Stimulated activated naive CD8-positive, alpha-beta T cell treated with anti-CD3 and anti-CD28 coated beads, Interleukin-15, amount 100 ng/mL, for 72 hours (primary cell): ENCODE measurements at regions not wholly inside any gene's neighbourhood (a gene's known extent, or its start where the extent isn't known, plus 50 kb on each side); places are given as distances from the start of the nearest gene placed in this dataset.

Experiments used
- ATAC-seq: fragments of 150-1000 bp; cut with Tn5 transposase; 2 replicates; pipeline ENCODE4 v1.10.0; 2021; ENCODE audit warnings: mild to moderate bottlenecking, moderate library complexity
- DNase-seq, 2 donors: peaks; one replicate each; pipeline ENCODE4 v3.0.0; 2021 to 2022
- H3K27ac Mint-ChIP-seq, 2 donors: one replicate each; pipeline ENCODE4 v1.8.0; 2022; ENCODE audit warnings: mild to moderate bottlenecking in 2 of 2, mixed read lengths in 2 of 2, moderate library complexity in 2 of 2
- H3K27me3 Mint-ChIP-seq: one replicate; pipeline ENCODE4 v1.8.0; 2022; ENCODE audit warnings: mixed read lengths
- H3K4me1 Mint-ChIP-seq: one replicate; pipeline ENCODE4 v1.8.0; 2022; ENCODE audit warnings: mild to moderate bottlenecking, mixed read lengths
- H3K4me3 Mint-ChIP-seq, 2 donors: one replicate each; pipeline ENCODE4 v1.8.0; 2022; ENCODE audit warnings: mild to moderate bottlenecking in 2 of 2, mixed read lengths in 2 of 2, moderate library complexity in 1 of 2
- H3K9me3 Mint-ChIP-seq, 2 donors: one replicate each; pipeline ENCODE4 v1.8.0; 2022; ENCODE audit warnings: mixed read lengths in 2 of 2

DNA sequence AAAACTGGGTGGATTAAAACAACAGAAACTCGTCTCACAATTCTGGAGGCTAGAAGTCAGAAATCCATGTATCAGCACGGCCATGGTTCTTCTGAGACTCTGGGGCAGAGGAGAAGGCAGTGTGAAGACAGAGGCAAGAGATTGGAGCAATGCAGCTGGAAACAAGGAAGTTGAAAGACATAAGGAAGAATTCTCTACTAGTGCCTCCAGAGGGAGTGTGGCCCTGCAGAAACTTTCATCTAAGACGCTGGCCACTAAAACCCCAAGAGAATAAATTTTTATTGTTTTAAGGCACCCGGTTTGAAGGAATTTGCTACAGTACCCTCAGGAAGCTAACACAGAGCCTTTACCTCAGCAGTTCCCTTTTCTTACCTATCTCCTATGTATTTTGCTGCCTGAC, 1012.2 kb upstream of the CADM2 start:
- DNase-seq (no peak), ATAC-seq (no peak)
- H3K27me3 Mint-ChIP-seq: no peaks in the 10 kb centered on the region
- no peak overlapping the region for H3K4me3 Mint-ChIP-seq
- no peaks in the 10 kb centered on the region for H3K4me1 Mint-ChIP-seq
- H3K27ac Mint-ChIP-seq: no peak overlapping the region
- peaks cover 0 to 3% of the 10 kb centered on the region in 2 donors for H3K9me3 Mint-ChIP-seq

DNA sequence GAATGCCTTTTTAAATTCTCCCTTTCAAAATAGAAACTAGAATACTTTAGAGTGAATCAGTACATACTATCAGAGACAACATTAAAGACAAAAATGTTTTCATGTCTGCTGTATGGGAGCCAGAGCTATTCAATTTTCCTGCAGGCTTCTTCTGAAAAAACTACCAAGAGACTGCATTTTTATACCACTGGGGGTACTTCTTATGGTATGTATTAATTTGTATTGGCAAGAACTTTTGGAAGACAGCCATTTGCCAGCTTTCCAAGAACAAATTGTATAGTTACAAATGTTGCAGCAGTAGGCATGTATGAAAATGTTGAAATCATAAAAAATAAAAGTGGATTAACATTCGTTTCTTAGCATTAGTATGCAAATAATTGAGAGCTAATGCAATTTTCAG, 1010.0 kb upstream of the CADM2 start:
- H3K4me1 Mint-ChIP-seq: no peaks in the 10 kb centered on the region
- no peak overlapping the region for H3K27ac Mint-ChIP-seq
- H3K9me3 Mint-ChIP-seq: peaks cover 5 to 7% of the 10 kb centered on the region in 2 donors

GRCh38 chr3:83953417-83954089, 1005.2 kb upstream of the CADM2 start:
- no peaks in the 10 kb centered on the region for H3K27me3 Mint-ChIP-seq
- DNase-seq (no peak), ATAC-seq (no peak)
- H3K4me3 Mint-ChIP-seq: no peak overlapping the region
- H3K27ac Mint-ChIP-seq: no peak overlapping the region
- H3K4me1 Mint-ChIP-seq: no peaks in the 10 kb centered on the region
- H3K9me3 Mint-ChIP-seq: peaks cover 9 to 13% of the 10 kb centered on the region in 2 donors

More for the DNA sequence above, 1010.0 kb upstream of the CADM2 start:
- DNase-seq (no peak), ATAC-seq (no peak)
- no peaks in the 10 kb centered on the region for H3K27me3 Mint-ChIP-seq
- H3K4me3 Mint-ChIP-seq: no peak overlapping the region

DNA sequence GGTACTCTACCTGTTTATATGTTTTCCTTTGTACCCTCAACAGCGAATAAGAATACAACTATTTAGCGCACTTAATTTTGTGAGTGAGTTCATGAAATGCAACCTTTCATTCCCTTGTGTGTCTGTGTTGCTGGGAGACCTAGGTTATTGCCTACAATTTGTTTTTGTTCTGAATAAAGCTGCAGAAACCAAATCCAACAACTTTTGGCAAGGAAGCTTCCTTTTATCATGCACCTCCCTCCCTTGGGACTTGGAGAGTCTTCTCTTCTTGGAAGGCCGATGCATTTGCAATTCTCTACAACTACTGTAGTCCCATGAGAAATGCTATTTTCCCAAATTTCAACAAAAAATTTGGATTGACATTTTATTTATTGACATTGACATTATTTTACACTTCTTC, 1002.4 kb upstream of the CADM2 start:
- ATAC-seq (no peak), DNase-seq (no peak)
- peaks cover 9 to 13% of the 10 kb centered on the region in 2 donors for H3K9me3 Mint-ChIP-seq
- no peaks in the 10 kb centered on the region for H3K4me1 Mint-ChIP-seq
- H3K4me3 Mint-ChIP-seq: no peak overlapping the region
- H3K27me3 Mint-ChIP-seq: no peaks in the 10 kb centered on the region
- H3K27ac Mint-ChIP-seq: no peak overlapping the region

DNA sequence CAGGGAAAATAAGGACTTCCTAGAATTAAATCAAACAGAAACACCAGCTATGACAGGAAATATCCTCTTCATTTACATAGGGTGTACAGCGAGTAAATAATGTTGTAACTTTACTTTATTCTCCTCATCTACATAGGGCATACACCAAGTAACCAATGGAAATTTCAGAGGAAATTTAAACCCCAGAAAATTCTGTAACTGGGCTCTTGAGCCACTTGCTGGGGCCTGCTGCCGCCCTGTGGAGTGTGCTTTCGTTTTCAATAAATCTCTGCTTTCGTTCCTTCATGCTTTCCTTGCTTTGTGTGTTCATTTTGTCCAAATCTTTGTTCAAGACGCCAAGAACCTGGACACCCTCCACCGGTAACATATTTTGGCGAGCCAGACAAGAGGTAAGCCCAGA, 990.4 kb upstream of the CADM2 start:
- H3K4me1 Mint-ChIP-seq: no peaks in the 10 kb centered on the region
- ATAC-seq (no peak), DNase-seq (no peak)
- H3K27me3 Mint-ChIP-seq: no peaks in the 10 kb centered on the region
- no peak overlapping the region for H3K4me3 Mint-ChIP-seq
- no peak overlapping the region for H3K27ac Mint-ChIP-seq
- H3K9me3 Mint-ChIP-seq: peaks cover 18 to 21% of the 10 kb centered on the region in 2 donors

DNA sequence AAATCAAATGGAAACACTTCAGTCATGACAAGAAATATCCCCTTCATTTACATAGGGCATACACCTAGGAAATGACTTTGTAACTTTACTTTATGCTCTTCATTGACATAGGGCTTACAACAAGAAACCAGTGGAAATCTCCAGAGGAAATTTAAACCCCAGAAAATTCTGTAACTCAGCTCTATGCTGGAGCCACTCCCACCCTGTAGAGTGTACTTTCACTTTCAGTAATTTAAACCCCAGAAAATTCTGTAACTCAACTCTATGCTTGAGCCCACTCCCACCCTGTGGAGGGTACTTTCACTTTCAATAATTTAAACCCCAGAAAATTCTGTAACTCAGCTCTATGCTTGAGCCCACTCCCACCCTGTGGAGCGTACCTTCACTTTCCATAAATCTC, 987.1 kb upstream of the CADM2 start:
- Mint-ChIP-seq H3K27ac (no peak overlapping the region), H3K27me3 (no peaks in the 10 kb centered on the region), H3K9me3 (peaks cover 15 to 21% of the 10 kb centered on the region in 2 donors), H3K4me3 (no peak overlapping the region), H3K4me1 (no peaks in the 10 kb centered on the region)
- no peak for DNase-seq
- ATAC-seq: no peak

DNA sequence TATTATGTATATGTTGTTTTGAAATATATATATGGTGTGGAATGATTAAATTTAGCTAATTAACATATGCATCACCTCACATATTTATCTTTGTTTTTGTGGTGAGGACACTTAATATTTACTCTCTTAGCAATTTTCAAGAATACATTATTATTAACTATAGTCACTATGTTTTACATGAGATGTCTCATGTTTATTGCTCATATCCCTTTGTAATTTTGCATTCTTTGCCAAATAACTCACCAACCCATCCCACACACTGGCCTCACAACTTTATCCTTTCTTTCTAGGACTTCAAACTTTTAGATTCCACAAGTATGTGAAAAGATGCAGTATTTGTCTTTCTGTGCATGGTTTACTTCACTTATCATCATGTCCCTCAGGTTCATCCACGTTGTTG, 950.2 kb upstream of the CADM2 start:
- Mint-ChIP-seq H3K9me3 (peaks cover 11 to 16% of the 10 kb centered on the region in 2 donors), H3K4me1 (no peaks in the 10 kb centered on the region), H3K27me3 (no peaks in the 10 kb centered on the region), H3K4me3 (no peak overlapping the region), H3K27ac (no peak overlapping the region)
- no peak for DNase-seq
- ATAC-seq: no peak

DNA sequence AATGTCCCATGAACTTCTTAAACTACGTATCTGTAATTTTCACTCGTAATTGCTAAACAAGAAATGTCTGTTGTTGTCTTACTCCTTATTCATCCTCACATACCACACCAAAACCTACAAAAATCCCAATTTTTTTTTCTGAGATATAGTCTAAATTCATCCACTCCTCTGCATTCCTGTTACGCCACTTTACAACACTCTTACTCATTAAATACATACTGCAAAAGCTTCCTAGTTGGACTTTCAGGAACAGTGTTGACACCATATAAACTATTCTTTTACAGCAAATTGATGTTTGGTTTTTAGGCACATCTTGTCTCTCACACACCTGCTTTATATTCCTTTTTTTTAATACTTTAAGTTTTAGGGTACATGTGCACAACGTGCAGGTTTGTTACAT, 934.9 kb upstream of the CADM2 start:
- H3K27me3 Mint-ChIP-seq: no peaks in the 10 kb centered on the region
- H3K4me3 Mint-ChIP-seq: no peak overlapping the region
- H3K27ac Mint-ChIP-seq: no peak overlapping the region
- no peaks in the 10 kb centered on the region for H3K4me1 Mint-ChIP-seq
- ATAC-seq (no peak), DNase-seq (no peak)
- peaks cover 6 to 9% of the 10 kb centered on the region in 2 donors for H3K9me3 Mint-ChIP-seq

DNA sequence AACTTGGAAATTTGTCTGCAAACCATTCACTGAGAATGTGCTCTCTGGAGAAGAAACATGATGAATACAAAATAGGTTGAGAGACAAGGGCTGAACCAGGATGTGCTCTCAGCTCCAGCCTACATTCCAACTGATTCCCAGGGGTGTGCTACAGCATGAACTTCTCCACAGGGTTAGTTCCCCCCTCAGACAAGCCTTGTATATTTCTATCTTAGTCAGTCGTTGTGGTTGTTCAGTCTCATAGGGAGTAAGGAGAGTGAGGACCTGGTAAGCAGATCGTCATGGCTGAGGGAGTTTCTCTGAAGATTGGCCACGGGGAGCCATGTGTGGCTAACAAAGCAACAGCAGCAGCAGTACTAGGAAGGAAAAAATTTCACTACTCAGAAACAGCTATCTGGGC, 919.7 kb upstream of the CADM2 start:
- H3K4me3 Mint-ChIP-seq: no peak overlapping the region
- H3K27ac Mint-ChIP-seq: no peak overlapping the region
- H3K27me3 Mint-ChIP-seq: no peaks in the 10 kb centered on the region
- peaks cover 28 to 40% of the 10 kb centered on the region in 2 donors for H3K9me3 Mint-ChIP-seq
- ATAC-seq (no peak), DNase-seq (no peak)
- H3K4me1 Mint-ChIP-seq: no peaks in the 10 kb centered on the region

DNA sequence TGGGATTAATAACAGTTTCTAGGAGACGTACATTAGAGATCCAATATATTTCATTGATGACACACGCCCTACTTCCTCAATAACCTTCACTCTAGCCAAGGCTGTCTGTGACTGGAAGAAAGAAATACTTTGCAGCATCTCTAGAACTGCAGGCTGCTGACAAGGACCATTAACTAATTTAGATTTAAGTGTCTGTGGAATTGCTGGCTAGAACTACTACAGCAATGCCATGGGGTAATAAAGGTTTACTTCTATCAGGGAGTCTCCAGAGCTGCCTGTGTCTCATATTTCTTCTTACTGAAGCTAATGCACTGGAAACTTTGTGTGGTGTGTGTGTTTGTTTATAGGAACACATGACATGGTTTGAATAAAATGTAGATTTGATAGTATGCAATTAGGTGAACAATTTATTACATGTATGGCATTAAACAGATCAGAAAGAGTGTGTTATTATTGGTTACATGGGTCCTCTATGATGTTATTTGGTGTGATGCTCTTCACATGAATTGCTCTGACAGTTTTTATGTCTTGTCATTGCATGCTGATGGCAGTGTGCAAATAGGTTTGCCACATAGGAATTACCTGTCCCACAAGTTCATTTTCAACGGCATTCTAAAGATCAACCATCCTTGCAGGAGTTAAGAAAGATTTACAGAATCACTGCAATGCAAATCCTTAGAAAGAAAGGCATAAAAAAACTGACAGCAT, 916.2 kb upstream of the CADM2 start:
- DNase-seq: no peak
- H3K4me1 Mint-ChIP-seq: no peaks in the 10 kb centered on the region
- no peak for ATAC-seq
- peaks cover 15 to 16% of the 10 kb centered on the region in 2 donors for H3K9me3 Mint-ChIP-seq
- no peak overlapping the region for H3K4me3 Mint-ChIP-seq
- H3K27me3 Mint-ChIP-seq: no peaks in the 10 kb centered on the region
- H3K27ac Mint-ChIP-seq: no peak overlapping the region

DNA sequence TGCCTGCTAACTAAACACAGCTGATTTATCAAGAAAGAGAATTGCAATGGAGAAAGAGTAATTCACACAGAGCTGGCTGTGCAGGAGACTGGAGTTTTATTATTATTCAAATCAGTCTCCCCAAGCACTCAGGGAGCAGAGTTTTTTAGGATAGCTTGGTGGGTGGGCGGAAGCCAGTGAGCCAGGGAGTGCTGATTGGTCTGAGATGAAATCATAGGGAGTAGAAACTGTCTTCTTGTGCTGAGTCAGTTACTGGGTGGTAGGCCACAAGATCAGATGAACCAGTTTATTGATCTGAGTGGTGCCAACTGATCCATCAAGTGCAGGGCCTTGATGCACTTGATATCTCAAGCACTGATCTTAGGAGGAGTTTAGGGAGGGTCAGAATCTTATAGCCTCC, 891.9 kb upstream of the CADM2 start:
- H3K27ac Mint-ChIP-seq: no peak overlapping the region
- H3K4me3 Mint-ChIP-seq: no peak overlapping the region
- no peak for ATAC-seq
- DNase-seq: no peak
- no peaks in the 10 kb centered on the region for H3K4me1 Mint-ChIP-seq
- peaks cover 5% of the 10 kb centered on the region in 2 donors for H3K9me3 Mint-ChIP-seq
- no peaks in the 10 kb centered on the region for H3K27me3 Mint-ChIP-seq

- Mint-ChIP-seq H3K4me1 (no peaks in the 10 kb centered on the region), H3K27ac (no peak overlapping the region), H3K9me3 (peaks cover 4 to 13% of the 10 kb centered on the region in 2 donors), H3K4me3 (no peak overlapping the region), H3K27me3 (no peaks in the 10 kb centered on the region)
- DNase-seq (no peak), ATAC-seq (no peak)
Measured at GRCh38 chr3:84073664-84074063, 885.1 kb upstream of the CADM2 start.

DNA sequence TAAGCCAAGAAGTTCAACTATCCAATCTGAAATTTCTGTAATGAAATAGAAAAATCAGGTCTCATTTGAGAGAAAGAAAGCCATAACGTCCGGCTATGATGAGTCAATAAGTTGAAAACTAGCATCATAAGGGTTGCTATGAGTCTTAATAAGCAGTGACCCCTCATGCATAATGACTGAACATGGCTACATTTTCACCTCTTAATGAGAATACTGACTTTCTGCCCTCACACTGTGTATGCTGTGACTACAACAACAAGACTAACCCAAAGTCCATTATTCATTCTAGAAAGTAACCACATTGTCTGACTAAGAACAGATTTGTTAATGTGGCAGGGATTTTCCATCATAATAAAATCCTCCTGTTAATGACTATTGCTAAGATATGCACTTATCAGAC, 884.0 kb upstream of the CADM2 start:
- Mint-ChIP-seq H3K27me3 (no peaks in the 10 kb centered on the region), H3K4me3 (no peak overlapping the region), H3K9me3 (peaks cover 4 to 13% of the 10 kb centered on the region in 2 donors), H3K4me1 (no peaks in the 10 kb centered on the region), H3K27ac (no peak overlapping the region)
- ATAC-seq (no peak), DNase-seq (no peak)

DNA sequence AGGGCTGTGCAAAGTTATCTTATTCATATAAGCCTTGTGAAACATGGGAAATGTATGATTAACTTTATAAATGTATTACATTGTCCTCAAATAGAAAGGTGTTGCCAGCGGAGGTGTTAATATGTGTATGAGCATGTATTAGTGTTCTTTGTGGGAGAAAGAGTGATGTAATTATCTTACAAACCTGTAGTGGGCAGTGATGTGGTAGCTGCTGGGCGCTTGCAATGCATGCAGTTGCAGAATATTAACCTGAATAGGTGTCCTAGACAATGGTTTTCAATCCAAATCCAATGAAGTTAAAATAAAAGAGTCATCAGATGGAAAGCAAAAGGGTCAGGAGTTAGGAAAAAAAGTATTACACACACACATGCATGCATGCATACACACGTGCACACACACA, 881.3 kb upstream of the CADM2 start:
- H3K9me3 Mint-ChIP-seq: peaks cover 4 to 13% of the 10 kb centered on the region in 2 donors
- DNase-seq: no peak
- no peak overlapping the region for H3K27ac Mint-ChIP-seq
- H3K4me3 Mint-ChIP-seq: no peak overlapping the region
- ATAC-seq: no peak
- H3K4me1 Mint-ChIP-seq: no peaks in the 10 kb centered on the region
- H3K27me3 Mint-ChIP-seq: no peaks in the 10 kb centered on the region

DNA sequence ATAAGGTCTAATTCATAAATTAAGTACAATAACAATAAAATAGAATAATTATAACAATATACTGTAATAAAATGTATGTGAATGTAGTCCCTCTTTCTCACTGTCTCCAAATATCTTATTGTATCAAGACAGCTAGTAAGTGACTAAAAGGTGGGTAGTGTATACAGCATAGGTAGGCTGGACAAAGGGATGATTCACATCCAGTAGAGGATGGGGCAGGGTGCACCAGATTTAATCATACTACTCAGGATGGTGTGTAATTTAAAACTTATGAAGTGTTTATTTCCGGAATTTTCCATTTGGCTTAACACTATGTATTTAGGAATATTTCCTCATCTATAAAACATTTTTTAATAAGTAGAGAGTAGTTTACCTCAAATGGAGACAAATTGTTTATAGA, 876.1 kb upstream of the CADM2 start:
- no peak for DNase-seq
- no peaks in the 10 kb centered on the region for H3K4me1 Mint-ChIP-seq
- no peak overlapping the region for H3K27ac Mint-ChIP-seq
- H3K4me3 Mint-ChIP-seq: no peak overlapping the region
- no peaks in the 10 kb centered on the region for H3K9me3 Mint-ChIP-seq
- no peaks in the 10 kb centered on the region for H3K27me3 Mint-ChIP-seq
- ATAC-seq: no peak

DNA sequence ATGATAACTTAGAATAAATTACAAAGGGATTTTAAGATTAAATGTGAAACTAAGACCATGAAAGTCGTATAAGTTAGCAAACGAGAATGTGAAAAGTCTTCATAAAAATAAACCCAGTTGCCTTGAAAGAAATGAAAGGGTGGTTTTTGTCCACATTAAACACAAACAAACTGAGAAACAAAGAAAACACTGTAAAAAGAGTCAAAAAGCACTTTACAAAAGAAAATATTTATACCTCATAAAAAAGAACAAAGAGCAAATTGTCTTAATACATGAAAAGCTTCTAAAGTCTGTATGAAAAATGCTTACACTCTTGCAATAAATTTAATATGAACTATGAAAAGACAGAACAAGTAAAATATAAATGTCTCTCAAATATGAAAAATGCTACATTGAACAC, 865.9 kb upstream of the CADM2 start:
- H3K4me1 Mint-ChIP-seq: no peaks in the 10 kb centered on the region
- H3K27ac Mint-ChIP-seq: no peak overlapping the region
- ATAC-seq (no peak), DNase-seq (no peak)
- no peak overlapping the region for H3K4me3 Mint-ChIP-seq
- H3K27me3 Mint-ChIP-seq: no peaks in the 10 kb centered on the region
- H3K9me3 Mint-ChIP-seq: no peaks in the 10 kb centered on the region

- Mint-ChIP-seq H3K9me3 (peaks cover 4 to 5% of the 10 kb centered on the region in 2 donors), H3K4me1 (no peaks in the 10 kb centered on the region), H3K27ac (no peak overlapping the region), H3K4me3 (no peak overlapping the region), H3K27me3 (no peaks in the 10 kb centered on the region)
- ATAC-seq (no peak), DNase-seq (no peak)
Measured at GRCh38 chr3:84096188-84096587, 862.6 kb upstream of the CADM2 start.
